NCI-H524 treated with DMSO at 0.1 percent for 48 hours (cell line): ENCODE measurements at regions not wholly inside any gene's neighbourhood (a gene's known extent, or its start where the extent isn't known, plus 50 kb on each side); places are given as distances from the start of the nearest gene placed in this dataset.
"Not testable (repeated sequence)": the region's sequence is repeated elsewhere in the genome, so short reads cannot be mapped to it uniquely, and the experiment has no call there.

ENCODE experiments used
- DNase-seq: peaks from one replicate; lab custom pipeline; 2025; lab: John Stamatoyannopoulos, UW

DNA sequence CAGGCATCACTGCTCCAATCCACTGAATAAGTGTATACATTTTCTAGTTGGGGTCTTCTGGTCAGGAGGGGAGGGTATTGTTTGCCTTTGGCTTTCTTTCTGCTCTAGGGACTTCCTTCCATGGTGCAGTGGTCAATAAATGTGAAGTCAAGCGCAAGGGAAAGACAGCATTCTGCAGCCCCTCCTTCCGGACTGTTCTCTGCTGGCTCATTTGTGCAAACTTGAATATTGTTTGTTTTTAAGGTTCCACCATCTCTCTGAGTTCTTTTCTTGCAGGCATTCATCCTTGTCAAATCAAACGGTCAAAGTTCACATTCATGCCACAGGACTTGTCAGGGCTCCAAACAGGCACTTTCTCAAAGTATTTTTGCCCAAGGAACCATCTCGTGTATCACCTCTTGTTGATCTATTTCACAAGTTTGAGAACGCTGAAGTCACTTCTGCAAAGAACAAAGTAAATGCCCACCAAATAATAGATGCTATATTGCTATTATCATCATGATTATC, 205.6 kb upstream of the KAZN start:
- no peak for DNase-seq

DNA sequence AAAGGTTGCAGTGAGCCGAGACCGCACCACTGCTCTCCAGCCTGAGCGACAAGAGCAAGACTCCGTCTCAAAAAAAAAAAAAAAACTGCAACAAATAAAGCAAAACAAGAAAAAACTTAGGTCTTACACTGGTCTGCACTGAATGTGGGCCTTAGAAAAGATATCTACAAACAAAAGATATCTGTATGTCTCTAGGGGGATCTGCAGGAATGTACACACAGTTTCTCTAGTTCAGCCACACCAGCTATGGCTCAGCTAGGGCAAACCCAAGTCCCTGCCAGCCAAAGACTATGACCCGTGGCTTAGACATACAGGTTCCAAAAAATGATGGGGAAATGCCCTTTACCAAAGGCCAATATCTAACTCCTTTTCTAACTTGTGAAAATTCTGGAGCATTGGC, 202.4 kb upstream of the KAZN start:
- DNase-seq: no peak

DNA sequence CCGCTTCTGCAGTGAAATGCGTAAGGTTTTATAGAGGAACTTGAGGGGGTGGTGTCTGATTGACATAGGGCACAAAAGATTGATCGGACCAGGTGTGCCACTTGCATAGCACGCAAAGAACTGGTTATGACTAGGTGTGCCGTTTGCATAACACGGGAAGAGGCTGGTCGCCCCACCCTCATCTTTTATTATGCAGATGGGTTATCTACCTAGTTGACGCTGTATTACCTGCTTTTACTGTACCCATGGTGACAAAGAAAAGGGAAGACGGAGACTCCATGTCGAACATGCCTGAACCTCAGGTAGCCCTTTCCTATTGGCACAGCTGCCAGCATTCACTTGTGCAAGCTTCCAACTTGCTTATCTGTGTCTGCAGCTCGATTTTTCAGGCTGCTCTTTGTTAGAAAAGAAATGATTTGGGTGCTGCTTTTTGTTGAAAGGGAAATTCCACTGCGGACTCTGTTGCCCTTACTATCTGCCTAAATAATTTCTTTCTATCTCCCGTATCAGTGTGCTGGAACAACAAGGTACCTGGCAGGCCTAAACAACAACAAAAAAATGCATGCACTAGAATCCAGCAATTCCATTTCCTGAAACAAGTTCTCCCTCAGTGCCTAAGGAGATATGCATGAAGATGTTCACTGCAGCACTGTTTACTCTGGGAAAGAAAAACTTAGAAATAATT, 194.4 kb upstream of the KAZN start:
- DNase-seq: no peak

DNA sequence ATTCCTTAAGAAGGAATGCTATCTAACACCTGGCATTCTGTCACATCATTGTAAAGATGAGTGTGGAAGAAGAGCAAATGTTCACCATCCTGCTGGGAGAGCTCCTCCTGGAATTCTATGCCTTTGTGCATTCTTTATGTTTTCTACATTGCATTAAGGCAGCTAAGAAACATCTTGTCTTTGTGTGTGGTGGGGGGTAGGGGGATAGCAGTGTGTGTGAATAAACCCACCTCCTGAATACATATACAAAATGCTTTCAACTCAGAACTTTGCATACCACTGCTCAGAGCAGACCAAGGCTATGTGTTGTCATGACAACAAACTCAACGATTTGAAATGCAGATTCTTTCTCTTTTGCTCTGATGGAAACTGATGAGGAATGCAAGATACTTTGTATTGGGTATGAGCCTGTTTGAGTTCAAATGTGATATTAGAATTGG, 193.6 kb upstream of the KAZN start:
- DNase-seq: no peak

DNA sequence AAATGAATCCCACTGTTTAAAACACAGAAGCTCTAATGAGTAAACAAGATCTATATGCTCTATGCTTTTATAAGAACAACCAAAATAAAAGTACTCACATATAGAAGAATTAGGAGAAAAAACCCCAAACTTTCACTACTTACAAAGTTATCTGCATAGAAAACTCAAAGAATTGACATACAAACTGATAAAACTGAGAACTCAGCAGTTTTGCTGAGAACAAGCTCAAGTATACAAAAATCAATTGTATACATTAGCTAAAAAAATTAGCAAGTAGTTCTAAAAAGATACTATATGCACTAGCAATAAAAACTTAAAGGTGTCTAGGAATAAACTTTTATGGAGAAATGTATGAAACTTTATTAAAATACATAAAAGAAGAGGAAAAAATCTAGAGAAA, 186.2 kb upstream of the KAZN start:
- no peak for DNase-seq

DNA sequence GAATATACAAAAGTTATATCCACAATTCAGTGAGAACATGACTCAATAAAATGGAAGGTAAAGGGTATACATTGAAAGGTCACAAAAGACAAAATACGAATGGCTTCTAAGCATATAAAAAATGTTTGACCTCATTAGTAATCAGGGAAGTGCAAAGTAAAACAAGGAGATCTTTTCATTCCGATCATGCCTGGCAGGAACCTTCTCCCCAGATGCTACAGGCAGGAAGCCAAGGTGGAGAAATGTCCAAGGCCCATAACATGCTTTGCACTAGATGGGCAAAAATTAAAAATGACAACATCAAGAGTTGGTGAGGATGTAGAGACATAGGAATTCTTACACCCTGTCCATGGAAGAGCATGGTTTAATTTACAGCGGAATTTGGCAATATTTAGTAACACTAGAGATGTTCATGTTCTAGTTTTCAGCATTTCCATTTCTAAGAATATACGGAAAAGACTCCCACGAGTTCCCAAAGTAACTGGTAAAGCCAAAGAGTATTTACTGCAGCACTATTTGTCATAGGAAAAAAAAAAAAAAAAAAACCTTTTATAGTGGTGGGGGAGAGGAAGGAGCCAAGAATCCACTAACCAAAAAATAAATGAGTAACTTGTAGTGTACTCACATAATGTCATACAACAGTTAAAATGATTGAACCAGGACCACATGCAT, 184.5 kb upstream of the KAZN start:
- no peak for DNase-seq

DNA sequence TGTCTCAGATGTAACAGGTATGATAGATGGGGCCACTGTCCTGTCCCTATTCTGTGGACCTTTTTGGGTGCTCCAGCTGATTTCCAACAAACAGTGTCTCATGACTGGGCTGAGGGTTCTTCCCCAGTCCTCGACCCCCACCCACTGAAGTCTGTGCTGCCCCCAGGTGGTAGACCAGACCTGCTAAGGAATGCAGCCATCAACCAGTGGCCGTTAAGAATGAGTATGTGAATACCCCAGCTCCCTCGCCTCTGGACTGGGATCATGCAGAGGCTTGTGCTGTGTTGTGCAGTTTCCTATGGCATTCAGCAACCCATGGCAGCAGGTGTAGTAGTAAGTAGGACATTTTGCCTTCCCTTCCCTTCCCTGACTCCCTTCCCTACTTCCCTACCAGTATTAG, 183.1 kb upstream of the KAZN start:
- DNase-seq: no peak

DNA sequence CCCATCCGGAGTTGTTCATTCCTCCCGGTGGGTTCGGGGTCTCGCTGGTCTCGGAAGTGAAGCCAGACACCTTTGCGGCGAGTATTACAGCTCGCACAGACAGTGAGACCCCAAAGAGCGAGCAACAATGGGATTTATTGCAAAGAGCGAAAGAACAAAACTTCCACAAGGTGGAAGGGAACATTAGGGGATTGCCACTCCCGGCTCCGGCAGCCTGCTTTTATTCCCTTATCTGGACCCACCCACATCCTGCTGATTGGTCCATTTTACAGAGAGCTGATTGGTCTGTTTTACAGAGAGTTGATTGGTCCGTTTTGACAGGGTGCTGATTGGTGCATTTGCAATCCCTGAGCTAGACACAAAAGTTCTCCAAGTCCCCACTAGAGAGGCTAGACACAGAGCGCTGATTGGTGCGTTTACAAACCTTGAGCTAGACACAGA, 178.7 kb upstream of the KAZN start:
- DNase-seq: not testable (repeated sequence)

DNA sequence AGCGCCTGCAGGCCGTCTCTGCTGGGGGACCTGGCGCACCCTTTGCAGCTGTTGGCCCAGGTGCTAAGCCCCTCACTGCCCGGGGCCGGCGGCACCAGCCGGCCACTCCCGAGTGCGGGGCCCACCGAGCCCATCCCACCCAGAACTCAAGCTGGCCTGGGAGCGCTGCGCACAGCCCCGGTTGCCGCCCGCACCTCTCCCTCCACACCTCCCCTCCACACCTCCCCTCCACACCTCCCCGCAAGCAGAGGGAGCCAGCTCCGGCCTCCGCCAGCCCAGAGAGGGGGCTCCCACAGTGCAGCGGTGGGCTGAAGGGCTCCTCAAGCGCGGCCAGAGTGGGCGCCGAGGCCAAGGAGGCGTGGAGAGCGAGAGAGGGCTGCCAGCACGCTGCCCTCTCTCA, 177.8 kb upstream of the KAZN start:
- no peak for DNase-seq

DNA sequence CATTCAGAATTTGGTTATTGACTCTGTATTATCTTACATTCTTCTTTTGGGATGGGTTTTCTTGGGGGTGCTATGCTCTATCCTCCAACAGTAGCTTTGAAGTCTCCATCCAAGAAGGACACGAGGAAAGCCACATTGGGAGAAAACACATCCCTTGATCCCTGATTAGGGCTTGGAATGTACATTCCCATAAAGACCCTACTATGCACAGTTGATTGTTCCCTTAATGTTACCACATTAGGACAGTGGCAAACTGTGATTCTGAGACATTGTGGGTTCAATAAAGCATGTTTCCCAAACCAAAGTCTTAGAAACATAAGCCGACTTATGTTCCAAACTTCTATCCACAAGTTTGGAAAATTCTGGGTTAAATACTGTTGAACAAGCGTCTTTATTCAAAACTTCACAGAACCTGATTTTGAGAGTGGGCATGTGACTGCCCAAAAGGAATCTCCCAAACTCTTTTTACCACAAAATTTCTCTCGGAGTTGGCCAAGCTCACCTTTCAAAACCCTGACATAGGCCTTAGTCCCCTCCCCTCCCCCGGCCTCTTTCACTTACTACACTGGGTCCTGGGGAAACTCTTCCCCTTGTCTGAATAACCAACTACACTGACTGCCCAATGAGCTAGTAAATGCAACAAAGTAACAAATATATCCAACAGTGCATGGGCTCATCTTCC, 177.0 kb upstream of the KAZN start:
- DNase-seq: no peak

DNA sequence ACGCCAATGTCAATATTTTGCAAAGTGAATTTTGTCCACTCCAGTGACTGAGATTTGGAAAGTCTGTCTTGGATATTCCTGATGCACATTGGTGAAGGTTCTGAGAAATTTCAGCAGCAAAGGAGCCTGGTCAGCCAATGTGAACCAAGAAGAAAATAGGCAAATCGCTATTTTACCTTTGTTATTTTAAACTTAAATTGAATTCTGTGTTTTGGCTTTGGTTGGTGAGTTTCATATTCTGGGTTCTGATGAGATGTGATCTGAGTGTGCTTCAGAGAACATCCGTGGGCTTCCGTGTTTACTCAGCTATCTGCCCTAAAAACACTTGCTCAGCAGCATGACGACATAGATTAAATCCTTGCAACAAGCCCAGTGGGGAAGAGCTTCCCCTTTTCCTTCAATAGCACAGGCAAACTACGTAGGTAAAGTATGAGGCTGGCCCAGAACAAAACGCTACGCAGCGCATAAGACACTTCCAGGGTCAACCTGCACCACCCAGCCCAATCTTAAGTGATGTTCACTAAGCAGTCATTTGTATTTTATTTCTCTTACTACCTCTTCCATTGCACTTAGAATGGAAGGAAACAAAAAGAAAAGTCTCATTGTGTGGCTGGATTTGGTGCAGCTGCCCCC, 176.4 kb upstream of the KAZN start:
- DNase-seq: no peak

DNA sequence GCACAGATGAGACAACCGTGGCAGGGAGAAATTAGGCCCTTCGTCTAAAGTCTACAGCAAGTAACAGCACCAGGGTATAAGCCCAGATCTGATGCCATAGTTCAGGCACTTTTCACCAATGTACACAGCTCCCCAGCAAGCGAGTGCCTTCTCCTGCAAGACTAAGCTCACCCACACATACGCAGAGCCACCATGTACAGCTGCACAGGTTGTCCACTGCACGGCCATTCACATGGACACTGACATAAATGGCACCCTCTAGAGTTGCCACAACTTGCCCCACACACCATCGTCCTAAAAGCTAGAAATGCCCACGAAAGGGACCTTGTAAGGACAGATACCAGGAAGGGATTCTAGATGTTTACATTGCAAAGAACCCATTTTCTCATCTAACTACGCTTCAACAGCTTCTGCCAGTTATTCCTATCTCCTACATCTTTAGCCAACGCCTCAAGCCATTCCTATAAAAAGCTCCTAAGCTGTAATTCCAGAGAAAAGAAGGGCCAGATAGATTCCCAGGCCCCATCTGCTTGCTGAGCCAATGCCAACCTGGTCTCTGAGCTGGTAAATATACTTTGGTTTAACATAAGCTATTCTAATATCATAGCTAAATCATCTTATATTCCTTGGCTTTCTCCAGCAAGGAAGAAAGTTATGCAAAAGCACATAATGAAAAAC, 174.0 kb upstream of the KAZN start:
- no peak for DNase-seq

DNA sequence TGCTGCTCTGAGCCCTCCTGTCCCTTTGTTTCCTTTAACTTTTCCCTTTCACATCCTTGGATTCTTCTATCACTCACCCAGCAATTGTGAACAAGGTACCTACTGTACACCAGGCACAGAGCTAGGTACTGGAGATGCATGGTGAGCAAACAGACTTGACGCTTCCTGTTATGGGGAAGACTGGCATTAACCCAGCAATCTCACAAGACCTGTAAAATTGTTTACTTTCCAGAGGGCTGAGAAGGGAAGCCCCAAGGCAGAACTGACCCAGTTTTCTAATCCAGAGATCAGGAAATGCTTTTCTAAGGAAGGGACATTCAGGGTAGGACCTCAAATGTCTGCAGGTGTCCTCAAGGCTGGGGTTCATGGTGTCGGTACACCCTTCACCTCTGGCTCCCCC, 171.6 kb upstream of the KAZN start:
- no peak for DNase-seq

DNA sequence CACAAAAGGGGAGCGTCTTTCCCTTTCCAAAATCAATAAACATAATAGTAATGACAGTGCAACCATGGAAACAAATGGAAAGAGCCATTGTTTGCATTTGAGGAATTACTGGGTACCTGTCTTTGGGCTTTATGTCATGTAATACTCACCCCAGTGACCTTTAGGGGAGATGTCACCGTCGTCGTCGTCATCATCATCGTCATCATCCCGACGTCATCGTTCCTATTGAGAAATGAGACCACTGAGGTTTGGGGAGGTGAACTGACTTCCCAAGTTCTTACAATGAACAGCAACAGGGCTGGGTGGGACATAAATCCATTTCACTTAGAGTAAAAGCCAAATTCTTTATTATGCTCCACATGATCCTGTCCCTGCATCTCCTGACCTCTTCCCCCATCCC, 168.9 kb upstream of the KAZN start:
- DNase-seq: no peak

DNA sequence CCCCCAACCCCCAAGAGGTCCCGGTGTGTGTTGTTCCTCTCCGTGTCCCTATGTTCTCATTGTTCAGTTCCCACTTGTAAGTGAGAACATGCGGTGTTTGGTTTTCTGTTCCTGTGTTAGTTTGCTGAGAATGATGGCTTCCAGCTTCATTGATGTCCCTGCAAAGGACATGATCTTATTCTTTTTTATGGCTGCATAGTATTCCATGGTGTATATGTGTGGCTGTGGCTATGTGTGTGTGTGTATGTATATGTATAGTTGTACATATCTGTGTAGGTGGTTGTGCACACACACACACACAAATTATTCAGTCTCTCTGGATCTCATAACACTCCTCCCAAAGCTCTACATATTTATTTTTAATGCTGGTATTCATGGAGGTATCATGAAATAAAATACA, 165.8 kb upstream of the KAZN start:
- DNase-seq: not testable (repeated sequence)

DNA sequence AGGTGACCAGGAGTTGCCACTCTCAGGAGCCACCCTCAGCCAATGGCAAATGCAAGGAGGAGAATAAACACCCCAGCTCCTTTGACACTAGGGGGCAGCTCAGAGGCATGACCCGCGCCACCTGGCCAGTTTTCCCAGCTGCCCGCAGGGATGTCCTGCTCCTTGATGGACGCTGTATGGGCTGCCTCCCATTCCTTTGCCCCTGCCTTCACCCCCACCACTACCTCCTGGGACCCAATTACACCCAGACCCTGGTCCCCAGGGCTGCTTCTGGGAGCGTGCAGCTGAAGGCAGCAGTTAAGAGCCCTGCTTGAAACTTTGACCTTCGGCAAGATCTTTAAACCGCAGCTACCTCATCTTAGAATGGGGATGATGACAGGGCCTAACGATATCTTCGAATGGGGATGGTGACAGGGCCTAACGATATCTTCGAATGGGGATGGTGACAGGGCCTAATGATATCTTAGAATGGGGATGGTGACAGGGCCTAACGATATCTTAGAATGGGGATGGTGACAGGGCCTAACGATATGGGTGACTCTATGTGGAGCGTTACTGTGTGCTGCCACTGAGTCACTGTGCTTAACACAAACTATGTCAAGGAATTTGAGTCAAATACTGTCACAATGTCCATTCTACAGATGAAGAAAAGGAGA, 163.0 kb upstream of the KAZN start:
- DNase-seq: no peak

DNA sequence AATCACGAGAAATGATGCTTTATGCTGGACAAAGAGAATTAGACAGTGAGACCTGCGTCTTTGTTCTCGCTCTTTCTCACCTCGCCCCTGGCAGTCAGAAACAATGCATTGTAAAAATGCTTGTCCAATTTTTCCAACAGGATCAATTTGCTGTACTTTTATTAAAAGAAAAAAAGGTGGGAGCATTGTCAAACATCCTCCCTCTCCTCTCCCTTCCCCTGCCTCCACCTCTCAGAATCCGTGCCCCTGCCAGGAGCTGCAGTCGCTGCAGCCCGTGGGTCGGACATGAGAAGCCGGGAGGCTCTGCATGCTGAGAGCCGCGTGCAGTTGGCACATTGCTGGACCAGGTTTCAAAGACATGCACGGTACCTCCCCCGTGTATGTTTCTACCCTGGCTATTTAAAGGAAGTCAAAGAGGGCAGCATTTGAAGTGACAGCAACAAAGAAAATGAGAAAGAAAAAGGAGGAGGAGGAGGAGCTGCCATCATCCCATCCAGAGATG, 161.0 kb upstream of the KAZN start:
- no peak for DNase-seq

DNA sequence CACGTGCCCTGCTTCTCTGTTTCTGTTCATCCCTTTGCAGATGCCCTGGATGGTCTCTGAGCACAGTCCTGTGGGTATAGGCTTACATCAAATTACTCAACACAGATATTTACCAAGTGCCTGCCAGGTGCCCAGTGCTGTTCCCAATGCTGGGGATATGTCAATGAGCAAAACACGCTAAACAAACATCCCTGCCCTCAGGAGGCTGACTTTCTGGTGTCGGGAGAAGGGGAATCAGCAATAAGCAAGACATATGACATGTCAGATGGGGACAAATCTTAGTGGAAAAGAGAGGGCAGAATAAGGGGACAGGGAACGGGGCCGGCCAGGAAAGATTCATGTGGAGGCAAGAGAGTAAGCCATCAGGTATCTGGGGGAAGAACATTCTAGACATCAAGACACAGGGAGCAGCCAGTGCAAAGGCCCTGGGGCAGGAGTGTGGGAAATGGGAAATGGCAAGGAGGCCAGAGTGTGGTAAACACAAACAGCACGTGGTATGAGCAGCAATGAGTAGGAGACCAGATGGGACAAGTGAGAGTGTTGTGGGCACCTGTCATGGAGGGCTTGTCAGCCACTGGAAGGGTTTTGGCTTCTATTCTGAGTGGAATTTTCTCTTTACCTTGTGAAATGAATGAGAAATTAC, 160.2 kb upstream of the KAZN start:
- DNase-seq: no peak

DNA sequence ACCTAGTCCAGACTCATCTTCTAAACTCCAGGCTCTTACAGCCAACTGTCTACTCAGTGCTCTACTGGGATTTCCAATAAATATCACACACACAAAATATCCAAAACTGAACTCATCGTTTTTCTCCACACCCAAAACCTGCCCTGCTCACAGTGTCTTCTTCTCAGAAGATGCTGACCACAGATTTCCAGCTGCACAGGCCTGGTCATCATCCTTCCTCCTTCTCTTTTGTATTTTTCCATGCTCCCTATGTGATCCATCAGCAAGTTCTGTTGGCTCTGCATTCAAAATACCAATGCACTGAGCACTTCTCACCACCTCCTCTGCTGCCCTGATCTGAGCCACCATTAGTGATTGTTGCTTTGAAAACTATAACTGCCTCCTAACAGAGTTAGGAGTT, 159.5 kb upstream of the KAZN start:
- DNase-seq: no peak

DNA sequence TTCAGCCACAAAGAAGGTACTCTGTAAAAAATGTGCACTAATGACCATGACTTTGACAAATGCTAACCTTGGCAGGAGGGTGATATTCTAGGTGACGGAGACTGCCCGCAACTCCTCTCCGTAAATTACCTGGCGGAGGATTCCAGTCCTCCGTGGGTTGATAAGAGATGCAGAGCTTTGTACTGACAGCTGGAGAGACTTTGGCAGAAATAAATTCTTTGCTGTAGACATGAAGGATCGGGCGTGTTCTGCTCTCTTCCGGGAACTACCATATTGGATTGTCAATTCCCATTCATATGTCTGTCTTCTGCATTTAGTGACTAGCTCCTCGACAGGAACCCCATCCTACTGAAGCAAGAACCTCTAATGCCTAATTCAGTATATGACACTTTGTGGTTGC, 158.3 kb upstream of the KAZN start:
- DNase-seq: no peak

DNA sequence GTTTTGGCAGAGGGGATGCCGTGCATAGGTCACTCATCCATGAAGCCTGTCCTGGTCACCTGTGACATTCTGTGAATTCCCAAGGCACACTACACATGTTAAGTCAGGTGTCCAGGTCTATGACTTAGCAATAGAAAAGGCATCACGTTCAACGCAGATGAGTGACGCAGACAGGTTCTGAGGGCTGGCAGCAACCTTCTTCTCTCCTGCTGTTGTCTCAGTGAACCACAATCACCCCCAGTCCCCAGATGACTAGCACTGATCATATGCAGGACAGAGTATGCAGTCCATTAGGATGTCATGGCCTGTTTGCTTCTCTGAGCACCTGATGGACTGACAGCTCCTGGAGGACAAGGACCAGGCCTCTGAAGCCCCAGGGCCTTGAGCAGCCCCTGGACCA, 157.8 kb upstream of the KAZN start:
- DNase-seq: no peak
